Fibroblast of the aortic adventitia (primary cell): ENCODE measurements at regions not wholly inside any gene's neighbourhood (a gene's known extent, or its start where the extent isn't known, plus 50 kb on each side); places are given as distances from the start of the nearest gene placed in this dataset.
"Not testable (repeated sequence)": the region's sequence is repeated elsewhere in the genome, so short reads cannot be mapped to it uniquely, and the experiment has no call there.

Experiments
- DNase-seq: peaks from one replicate; pipeline ENCODE4 v3.0.0-alpha.2; 2010; ENCODE audit warnings: low read depth
- H3K4me3 ChIP-seq: 2 replicates; pipeline ENCODE4 v1.5.1; 2011; ENCODE audit warnings: low read depth, mild to moderate bottlenecking, control low read depth, low read length, moderate library complexity
- CTCF ChIP-seq: IDR thresholded peaks from 2 replicates; pipeline ENCODE4 v1.5.1; 2011; ENCODE audit warnings: mild to moderate bottlenecking, low read length, control low read depth, inconsistent platforms; ENCODE audit not compliant: insufficient read depth

- H3K4me3 ChIP-seq = no peak overlapping the region
- no peak for TF ChIP-seq CTCF
- DNase-seq = no peak
Observed at GRCh38 chr6:11380549-11380948, 148.1 kb upstream of the NEDD9 start.

GRCh38 chr6:11379805-11380204, 147.3 kb upstream of the NEDD9 start:
- DNase-seq = no peak
- no peak for TF ChIP-seq CTCF

GRCh38 chr6:11378639-11379038, 146.2 kb upstream of the NEDD9 start:
- DNase-seq = no peak
- no peak overlapping the region for H3K4me3 ChIP-seq
- TF ChIP-seq CTCF = no peak

More at GRCh38 chr6:11379805-11380204, 147.3 kb upstream of the NEDD9 start:
- H3K4me3 ChIP-seq = no peak overlapping the region

- H3K4me3 ChIP-seq = no peak overlapping the region
- no peak for DNase-seq
- no peak for TF ChIP-seq CTCF
Observed at GRCh38 chr6:11374036-11375010, 141.9 kb upstream of the NEDD9 start.

GRCh38 chr6:11373208-11373607, 140.7 kb upstream of the NEDD9 start:
- H3K4me3 ChIP-seq = no peak overlapping the region
- no peak for TF ChIP-seq CTCF
- no peak for DNase-seq

- not testable (repeated sequence) for H3K4me3 ChIP-seq, DNase-seq
Observed at GRCh38 chr6:11372186-11372790, 139.8 kb upstream of the NEDD9 start.
